ENCODE measurements at regions not wholly inside any gene's neighbourhood (a gene's known extent, or its start where the extent isn't known, plus 50 kb on each side); places are given as distances from the start of the nearest gene placed in this dataset.
A peak's percentile ranks its signal among the peaks of the same experiment; 100 is the strongest.
"Not testable (repeated sequence)": the region's sequence is repeated elsewhere in the genome, so short reads cannot be mapped to it uniquely, and the experiment has no call there.

DNA sequence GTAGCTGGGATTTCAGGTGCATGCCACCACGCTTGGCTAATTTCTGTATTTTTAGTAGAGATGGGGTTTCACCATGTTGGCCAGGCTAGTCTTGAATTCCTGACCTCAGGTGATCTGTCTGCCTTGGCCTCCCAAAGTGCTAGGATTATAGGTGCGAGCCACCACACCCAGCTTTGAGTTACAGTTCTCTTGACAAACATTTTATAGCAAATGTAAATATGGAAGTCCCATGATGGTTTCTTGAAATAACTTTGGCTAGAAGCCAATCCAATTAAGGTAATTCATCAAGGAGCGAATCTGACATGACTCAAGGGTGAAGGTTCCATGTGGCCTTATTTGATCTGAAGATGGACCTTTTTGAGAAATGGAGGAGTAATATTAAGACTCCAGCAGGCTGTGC lies 76.2 kb upstream of the RFLNA start:
- DNase-seq (ENCODE audit: low read depth) = not testable (repeated sequence)

DNA sequence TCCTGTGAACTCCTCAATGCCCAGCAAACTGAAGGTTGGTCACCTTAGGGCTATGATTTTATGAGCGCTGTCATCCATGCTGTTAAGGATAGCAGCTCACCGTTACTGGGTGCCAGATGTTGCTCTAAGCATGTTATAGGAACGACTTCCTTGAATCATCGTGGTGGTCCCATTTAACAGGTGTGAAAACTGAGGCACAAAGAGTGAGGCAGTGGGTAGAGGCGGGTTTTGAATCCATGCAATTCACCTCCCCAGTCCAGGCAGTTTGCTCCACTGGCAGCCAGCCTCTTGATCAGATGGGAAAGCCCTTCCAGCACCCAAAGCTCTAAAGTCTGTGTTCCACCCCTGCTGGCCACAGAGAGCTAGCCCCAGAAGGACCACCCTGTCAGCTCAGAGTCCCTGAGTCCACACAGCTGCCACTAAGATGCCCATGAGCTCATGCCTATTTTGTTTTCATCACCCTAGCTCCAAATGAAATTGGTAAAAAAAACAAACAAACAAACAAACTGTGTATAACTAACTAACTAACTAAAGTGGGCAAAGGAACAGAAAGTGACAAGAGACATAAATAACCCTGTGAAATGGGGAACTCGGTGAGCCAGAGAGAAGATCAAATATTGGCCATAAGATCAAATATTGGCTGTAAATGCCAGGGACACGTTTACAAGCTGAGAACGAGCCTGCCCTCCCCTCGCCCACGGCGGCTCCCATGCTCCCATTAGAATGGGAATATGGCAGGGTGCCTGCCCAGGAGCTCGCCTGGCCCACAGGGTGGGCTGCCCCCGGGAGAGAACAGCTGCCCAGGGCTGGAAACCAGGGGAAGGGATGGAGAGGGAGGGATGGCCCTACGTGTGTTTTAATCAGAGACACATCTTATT lies 72.3 kb upstream of the RFLNA start:
- DNase-seq (ENCODE audit: low read depth) = no peak

DNA sequence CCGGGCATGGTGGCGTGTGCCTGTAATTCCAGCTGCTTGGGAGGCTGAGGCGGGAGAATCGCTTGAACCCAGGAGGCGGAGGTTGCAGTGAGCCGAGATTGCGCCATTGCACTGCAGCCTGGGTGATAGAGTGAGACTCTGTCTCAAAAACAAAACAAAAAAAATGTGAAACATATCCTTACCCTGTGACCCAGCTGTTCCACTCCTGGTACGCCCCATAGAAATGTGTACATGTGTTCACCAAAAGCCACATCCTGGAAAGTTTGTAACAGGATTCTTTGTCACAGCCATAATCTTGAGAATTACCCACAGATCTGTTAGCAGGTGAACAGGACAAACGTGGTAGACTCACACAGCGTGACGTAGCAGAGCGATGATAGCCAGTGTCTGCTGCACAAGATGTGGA lies 71.2 kb upstream of the RFLNA start:
- not testable (repeated sequence) for DNase-seq (ENCODE audit: low read depth)

DNA sequence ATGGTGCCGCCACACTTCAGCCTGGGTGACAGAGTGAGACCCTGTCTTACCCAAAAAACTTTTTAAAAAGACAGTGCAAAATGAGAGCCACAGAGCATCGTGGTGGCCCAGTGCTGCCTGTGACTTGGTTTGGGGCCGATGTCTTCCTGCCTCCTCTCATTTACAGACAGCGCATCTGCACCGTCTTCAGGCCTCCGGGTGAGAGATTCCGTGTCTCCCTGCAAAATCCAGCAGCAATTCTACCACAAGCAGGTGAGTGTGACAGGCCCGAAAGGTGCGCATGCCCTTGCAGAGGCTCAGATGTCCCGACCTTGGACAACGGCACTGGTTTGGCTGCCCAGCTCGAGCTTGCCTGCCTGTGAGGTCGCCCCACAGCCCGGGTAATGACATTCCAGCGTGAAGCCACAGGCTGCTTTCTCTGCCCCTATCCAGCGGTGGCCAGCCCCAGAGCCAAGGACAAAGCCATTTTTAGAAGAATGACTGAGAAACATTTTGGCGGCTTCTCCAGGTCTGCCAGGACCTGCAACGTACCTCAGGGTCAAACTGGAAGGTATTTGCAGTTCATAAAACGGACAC lies 70.3 kb upstream of the RFLNA start:
- no peak for DNase-seq (ENCODE audit: low read depth)

DNA sequence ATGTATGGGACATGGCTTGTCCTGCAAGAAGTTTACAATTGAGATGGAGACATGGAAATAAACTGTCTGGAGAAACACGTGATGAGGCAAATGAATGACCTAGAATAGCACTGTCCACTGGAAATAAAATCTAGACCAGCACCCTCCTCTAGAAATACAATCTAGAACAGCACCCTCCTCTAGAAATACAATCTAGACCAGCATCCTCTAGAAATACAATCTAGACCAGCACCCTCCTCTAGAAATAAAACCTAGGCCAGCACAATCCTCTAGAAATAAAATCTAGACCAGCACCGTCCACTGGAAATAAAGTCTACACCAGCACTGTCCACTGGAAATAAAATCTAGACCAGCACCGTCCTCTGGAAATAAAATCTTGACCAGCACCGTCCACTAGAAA lies 69.2 kb upstream of the RFLNA start:
- DNase-seq (ENCODE audit: low read depth) = no peak

DNA sequence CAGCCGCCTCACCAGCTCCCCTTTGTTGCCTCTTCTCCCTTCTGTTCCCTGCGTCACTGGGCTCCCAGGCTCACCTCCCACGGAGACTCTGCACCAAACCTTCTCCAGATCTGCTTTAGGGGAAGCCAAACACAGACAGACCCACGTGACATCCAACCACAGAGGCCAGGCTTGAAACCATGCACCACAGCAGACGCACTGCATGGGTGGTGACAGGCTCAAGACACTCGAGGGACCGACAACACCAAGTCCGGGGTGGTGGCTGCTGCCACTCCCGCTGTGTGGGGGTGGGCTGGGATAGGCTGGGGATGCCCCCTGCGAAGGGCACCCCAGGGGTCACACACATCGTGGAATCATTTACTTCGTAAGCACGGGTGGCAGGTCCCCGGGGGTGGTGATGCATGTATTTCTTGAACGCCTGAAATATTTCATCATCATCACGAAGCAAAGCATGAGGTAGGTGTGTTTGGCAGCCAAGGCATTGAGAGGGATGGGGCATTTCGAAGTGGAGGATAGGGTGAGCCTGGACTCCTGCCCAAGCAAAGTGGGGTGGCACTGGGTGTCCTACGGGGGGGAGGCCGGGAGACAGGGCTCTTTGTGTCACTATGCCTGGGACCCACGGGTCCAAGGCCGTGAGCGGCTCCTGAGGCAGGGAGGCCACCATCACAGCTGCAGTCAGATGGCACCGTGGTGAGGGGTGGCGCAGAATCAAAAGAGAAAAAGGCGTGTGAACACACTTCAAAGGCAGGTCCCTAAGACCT lies 66.8 kb upstream of the RFLNA start:
- DNase-seq (ENCODE audit: low read depth) = no peak

DNA sequence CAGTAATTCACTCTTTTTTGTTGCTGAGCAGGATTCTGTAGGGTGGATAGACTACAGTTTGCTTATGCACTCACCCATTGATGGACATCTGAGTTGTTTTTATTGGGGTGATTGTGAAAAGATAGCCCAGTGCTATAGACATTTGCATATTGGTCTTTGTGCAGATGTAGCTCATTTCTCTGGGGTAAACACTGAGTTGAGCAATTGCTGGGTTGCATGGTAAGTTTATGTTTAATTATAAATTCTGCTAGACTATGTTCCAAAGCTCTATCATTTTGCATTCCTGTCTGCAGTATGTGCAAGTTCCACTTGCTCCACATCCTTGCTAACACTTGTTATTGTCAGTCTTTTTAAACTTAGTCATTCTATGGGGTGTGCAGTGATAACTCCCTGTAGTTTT lies 65.4 kb upstream of the RFLNA start:
- no peak for DNase-seq (ENCODE audit: low read depth)

DNA sequence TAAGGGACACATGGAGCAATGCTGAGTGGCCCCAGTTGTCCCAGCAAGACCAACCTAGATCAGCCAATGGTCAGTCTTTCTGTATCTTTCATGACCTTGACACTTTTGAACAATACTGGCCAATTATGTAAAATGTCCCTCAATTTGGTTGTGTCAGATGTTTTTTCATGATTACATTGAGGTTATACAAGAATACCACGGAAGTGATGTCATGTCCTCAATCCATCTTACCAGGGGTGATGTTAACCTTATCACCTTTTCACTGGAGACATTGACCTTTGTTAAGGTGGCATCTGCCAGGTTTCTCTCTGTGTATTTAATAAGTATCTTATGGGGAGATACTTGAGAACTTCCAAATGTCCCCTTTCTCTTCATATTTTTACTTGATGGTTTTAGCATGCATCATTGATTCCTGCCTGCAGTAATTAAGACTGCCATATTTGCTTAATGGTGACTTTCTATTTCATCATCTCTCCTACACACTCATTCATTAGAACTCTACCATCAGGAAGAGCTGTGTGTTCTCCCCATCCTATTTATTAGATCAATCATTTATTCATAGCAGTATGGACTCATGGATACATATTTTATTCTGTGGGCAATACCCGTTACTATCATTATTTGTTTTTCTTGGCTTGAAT lies 64.7 kb upstream of the RFLNA start:
- peak; percentile 26 for DNase-seq (ENCODE audit: low read depth)

DNA sequence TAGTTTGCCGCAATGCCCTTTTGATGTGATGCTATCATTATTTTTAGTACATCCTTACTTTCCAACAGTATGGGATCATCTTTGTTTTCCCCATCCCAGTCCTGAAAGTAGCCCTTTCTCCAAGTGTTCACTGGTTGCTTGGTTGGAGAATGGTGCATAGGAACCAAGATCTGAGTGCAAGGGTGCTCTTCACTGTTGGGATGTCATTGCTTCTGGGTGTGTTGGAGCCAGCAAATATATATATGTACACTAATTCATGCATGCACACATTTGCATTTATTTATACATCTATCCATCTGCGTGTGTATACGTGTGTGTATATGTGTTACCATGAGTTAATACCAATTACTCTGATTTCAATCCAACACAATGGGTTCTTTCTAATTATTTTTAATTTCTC lies 64.1 kb upstream of the RFLNA start:
- no peak for DNase-seq (ENCODE audit: low read depth)

DNA sequence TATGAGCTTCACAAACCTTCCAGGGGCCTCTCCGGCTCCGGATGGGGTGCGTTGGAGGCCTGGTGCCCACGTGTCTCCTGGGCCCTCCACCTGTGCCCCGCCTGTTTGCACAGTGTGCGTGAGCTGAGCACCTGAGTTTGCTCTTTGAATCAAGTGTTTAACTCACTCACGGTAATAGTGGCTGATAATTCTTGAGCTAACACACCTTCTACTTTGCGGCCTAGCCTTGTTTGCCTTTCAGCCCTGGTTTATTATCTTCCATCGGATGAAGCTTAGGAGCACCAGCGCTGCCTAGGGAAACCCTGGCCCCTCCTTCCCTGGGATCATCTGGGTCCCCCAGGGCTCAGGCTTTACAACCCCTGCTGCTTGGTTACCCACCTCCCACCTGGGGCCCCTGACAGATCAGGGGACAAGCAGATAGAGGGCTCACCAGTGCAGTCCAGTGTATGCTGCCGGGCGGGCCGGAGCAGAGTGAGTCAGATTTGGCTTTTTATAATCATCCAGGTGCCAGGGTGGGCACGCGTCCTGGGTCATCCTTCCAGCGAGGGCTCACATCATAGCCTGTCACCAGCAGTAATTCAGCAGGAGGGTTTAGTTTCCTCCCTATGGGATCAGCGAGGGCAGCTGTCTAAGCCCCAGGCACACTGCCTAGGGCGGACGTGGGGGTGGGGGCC lies 62.8 kb upstream of the RFLNA start:
- peak; percentile 58 for DNase-seq (ENCODE audit: low read depth)

DNA sequence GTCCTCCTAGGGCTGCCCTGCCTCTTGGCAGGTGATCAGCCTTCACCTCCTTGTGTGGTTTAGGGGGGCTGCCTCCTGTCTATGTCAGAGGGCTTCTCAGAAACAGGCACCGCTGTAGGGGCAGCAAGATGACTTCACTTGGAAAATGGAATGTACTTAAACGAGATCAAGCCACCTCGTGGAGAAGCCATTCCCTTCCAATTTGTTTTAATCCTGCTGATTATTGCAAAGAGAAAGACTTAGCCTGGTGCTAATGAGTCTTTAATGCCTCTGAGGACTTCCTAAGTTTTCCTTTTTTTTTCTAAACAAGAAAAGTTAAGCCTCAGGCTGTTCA lies 62.3 kb upstream of the RFLNA start:
- no peak for DNase-seq (ENCODE audit: low read depth)

DNA sequence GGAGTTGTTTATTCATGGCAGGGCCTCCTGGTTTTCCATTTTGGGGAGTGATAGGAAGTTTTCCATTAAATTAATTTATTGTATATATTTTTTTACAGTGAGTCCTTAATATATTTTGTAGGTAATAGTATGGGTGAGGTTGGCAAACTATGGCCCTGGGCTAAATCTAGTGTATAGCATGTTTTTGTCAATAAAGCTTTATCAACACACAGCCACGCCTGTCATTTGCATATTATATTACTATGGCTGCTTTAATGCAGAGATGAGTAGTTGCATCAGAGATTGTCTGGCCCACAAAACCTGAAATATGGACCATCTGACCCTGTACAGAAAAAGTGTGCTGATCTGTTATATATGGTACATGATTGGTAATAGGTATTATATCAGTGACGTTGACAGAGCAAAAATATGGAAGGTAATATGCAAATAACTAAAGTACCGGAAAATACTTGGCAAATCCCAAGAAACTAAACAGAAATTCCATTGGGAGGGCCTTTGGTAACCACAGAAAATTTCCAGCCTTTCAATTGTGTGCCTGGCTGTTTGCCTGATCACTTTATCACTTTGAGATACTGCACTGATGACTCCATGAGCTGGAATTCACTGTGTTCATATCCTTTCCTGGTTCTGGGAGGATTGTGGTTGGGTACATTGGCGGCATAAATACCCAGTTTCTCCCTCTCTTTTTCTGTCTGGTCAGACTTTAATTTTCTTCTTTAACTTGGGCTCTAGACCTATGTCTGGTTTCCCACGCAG lies 61.7 kb upstream of the RFLNA start:
- peak; percentile 96 for DNase-seq (ENCODE audit: low read depth)

DNA sequence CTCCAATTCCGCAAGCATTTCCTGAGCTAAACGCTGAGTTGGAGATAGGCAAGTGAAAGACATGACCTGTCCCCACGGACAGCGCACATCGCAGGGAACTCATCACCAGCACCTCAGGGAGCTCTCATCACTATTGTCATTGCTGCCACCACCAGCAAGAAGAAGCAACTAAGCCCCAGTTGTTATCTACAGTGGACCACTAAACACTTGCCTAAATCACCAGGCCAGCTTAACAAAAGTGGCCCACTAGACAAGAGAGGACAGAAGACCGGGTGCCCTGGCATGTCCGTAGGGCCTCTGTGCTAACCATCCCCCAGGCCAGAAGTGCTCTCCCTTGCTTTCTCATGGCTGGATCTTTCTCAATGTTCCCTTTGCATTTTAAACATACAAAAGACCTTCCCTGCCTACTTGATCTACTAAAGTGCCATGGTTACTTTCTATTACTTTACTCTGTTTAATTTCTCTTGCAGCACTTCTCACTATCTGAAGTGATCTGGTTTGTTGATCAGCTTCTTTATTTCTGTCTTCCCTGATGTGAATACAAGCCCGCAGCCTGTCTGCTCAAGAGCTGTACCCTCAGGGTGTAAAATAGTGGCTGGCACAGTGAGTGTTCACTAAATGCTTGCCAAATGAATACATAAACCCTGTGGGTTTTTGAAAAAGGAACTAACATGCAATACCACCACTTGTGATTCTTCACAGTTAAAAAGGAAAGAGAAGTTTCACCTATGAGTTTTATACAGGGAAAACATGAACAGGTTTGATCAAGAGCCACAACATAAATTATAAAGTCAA lies 60.9 kb upstream of the RFLNA start:
- peak; percentile 89 for DNase-seq (ENCODE audit: low read depth)

DNA sequence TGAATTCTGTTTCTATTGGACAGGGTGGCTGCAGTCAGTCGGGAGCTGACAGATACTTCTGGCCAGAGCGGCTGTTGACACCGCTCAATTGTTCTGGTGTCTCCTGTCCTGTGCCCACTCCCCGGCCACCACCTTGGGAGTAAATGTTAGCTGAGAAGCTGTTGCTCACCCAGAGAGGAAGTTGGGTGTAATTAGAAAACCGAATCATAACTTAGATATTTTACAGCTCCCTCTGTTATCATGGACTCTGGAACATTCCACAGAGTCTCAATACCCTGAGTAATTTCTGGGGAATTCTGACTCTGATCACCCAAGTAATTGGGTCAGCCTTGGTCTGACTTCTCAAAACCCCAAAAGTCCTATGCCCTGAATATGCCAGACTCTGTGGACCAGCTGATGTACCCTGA lies 58.3 kb upstream of the RFLNA start:
- peak; percentile 90 for DNase-seq (ENCODE audit: low read depth)

DNA sequence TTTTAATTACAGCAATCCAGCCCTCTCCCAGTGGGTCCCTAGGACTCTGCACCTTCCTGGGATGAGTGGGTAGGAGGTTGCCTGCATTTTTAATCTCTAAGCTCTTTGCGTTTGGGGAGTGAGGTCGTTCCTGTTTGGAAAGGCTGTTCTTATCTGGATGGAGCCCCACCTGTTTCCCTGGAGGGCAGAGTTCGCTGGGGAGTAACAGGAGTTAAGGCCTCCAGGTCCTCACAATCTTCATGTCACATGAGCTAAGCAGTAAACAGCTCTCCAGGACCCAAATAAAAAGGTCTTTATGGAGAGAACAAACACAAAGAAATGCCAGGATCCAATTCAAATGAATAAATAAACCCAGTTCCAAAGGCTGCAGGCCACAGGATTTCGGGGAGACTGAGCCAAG lies 56.0 kb upstream of the RFLNA start:
- DNase-seq (ENCODE audit: low read depth) = no peak

DNA sequence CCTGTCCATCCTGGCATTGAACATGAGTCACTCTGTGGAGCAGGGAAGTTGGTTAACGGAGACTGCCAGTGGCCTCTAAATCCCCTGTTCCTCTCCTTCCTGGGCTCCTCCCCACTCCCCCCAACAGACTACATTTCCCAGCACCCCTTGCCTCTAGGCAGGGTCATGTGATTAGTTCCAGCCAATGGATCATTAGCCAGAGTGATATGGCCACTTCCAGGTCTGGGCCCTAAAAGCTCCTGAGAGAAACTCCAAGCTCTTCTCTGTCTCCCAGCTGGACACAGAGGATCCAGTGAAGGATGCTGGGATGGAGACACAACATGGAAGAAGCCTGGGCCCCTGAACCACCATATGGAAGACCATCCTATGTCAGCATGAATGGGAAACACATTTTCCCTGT lies 54.4 kb upstream of the RFLNA start:
- DNase-seq (ENCODE audit: low read depth) = peak; percentile 36

DNA sequence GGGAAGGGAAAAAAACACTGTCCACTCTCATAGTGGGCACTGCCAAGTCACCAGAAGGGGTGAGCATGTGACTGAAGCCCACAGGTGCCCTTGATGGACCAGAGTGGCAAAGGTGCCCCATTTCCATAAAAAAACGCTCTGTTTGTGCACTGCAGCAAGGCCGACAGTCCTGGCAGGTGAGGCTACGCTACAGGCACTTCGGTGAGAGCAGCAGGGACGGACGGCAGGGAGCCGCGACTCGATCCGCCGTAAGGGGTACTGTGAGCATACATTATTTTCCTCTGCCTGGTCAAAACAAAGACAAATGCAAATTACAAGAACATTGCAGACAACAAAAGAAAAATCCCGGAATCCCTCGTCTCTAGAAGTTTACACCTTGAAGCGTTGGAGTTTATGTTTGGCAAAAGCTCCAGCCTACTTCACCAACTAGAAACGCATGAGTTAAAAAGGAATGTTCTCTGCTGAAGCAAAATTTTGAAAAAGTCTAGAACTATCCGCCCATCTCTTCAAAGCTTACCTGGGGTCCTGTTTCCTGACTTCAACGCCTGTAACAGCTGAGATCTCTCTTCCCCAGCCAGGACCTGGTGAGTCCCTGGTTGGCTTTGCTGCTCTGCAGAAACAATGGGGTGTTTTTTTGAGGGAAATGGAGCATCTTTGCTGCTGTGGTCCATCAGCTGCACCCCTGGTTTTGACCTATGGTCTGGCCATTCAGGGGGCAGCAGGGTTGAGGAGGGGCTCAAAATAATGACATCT lies 52.9 kb upstream of the RFLNA start:
- no peak for DNase-seq (ENCODE audit: low read depth)

DNA sequence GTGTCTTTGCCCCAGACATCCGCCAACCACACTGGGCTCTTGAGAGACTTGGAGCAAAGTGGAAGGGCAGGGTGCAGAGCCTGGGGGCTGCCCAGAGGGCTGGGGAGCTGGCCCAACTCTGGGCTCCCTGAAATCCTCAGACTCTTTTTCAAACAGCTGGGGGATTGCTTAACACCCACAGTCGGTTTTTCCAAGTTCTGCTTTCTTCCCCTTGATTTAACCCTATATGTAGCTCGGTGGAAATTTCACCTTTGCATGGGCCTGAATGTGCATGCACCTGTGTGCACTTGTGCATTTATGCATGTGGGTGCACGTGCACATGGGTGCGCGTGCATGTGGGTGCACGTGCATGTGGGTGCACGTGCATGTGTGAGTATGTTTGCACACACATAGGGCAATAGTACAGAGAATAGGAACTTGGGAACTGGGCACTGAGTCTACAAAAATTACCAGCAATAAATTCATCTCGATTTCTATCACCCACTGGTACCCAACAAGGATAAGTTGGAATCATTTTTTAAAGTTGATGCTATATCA lies 52.3 kb upstream of the RFLNA start:
- DNase-seq (ENCODE audit: low read depth) = no peak

DNA sequence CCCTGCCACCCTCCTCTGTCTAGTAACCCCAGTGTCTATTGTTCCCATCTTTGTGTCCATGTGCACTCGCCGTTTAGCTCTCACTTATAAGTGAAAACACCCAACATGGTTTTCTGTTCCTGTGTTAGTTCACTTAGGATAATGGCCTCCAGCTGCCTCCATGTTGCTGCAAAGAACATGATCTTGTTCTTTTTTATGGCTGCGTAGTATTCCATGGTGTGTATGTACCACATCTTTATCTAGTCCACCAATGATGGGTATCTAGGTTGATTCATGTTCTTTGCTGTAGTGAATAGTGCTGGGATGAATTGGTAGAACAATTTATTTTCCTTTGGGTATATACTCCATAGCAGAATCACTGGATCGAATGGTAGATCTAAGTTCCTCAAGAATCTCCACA lies 51.0 kb upstream of the RFLNA start:
- no peak for DNase-seq (ENCODE audit: low read depth)

Measured in M059J (cell line).